ENCODE measurements at regions not wholly inside any gene's neighbourhood (a gene's known extent, or its start where the extent isn't known, plus 50 kb on each side); places are given as distances from the start of the nearest gene placed in this dataset.

- no peak for TF ChIP-seq NR0B2 (CRISPR knock-in tag; IDR thresholded peaks at IDR 0.05)
- no peak for TF ChIP-seq ZNF597 (CRISPR knock-in tag; IDR thresholded peaks at IDR 0.05)
- TF ChIP-seq RBFOX2 (IDR thresholded peaks at IDR 0.05; ENCODE audit: low read depth, low read length) = no peak; the same call in 1 of the 2 replicates
- no peak; the same call in 1 of the 2 replicates for TF ChIP-seq MYC (CRISPR knock-in tag; IDR thresholded peaks at IDR 0.05; ENCODE audit: borderline replicate concordance)
- peak; percentile 70; the same call in 1 of the 2 replicates for TF ChIP-seq BRD4 (CRISPR knock-in tag; IDR thresholded peaks at IDR 0.05)
- TF ChIP-seq EHMT2 (IDR thresholded peaks at IDR 0.05; ENCODE audit: borderline replicate concordance, low read depth, low read length) = peak; percentile 82; the same call in 1 of the 2 replicates
- no peak for TF ChIP-seq THAP7 (CRISPR knock-in tag; IDR thresholded peaks at IDR 0.05)
- TF ChIP-seq ZNF800 (CRISPR knock-in tag; IDR thresholded peaks at IDR 0.05) = peak; percentile 24
- TF ChIP-seq KLF11 (CRISPR knock-in tag; IDR thresholded peaks at IDR 0.05) = no peak
- no peak for TF ChIP-seq PHF8 (CRISPR knock-in tag; IDR thresholded peaks at IDR 0.05)
- TF ChIP-seq ZNF7 (CRISPR knock-in tag; IDR thresholded peaks at IDR 0.05) = no peak
- no peak for TF ChIP-seq ZNF883 (CRISPR knock-in tag; IDR thresholded peaks at IDR 0.05; ENCODE audit: not compliant biosample characterization)
- TF ChIP-seq NCOR1 (IDR thresholded peaks at IDR 0.05; ENCODE audit: borderline replicate concordance, low read length) = peak; percentile 49; the same call in 1 of the 2 replicates
- TF ChIP-seq ZFP41 (CRISPR knock-in tag; IDR thresholded peaks at IDR 0.05; ENCODE audit: borderline replicate concordance) = no peak
- TF ChIP-seq HOXD1 (CRISPR knock-in tag; IDR thresholded peaks at IDR 0.05) = 0 out of 2 replicates have a peak, but pooled peaks have one; percentile 37
- peak; percentile 79 for TF ChIP-seq CREB1 (IDR thresholded peaks at IDR 0.05)
- TF ChIP-seq CREB1 (CRISPR knock-in tag; IDR thresholded peaks at IDR 0.05) = peak; percentile 76
- TF ChIP-seq ZSCAN31 (CRISPR knock-in tag; IDR thresholded peaks at IDR 0.05; ENCODE audit: low read depth) = 0 out of 2 replicates have a peak, but pooled peaks have one; percentile 44
- TF ChIP-seq ZNF569 (CRISPR knock-in tag; IDR thresholded peaks at IDR 0.05; ENCODE audit: borderline replicate concordance) = no peak
- TF ChIP-seq TEAD3 (CRISPR knock-in tag; optimal IDR thresholded peaks at IDR 0.05; ENCODE audit: borderline replicate concordance) = peak; percentile 65
- no peak for TF ChIP-seq ZNF713 (CRISPR knock-in tag; IDR thresholded peaks at IDR 0.05)
- TF ChIP-seq ZSCAN22 (CRISPR knock-in tag; IDR thresholded peaks at IDR 0.05) = no peak
- TF ChIP-seq POLR2AphosphoS2 (IDR thresholded peaks at IDR 0.05; ENCODE audit: low read depth, low read length) = no peak
- TF ChIP-seq ZNF768 (CRISPR knock-in tag; IDR thresholded peaks at IDR 0.05) = no peak
These were observed 67.7 kb upstream of the RAB4A start (continued) for GRCh38 chr1:229203030-229203751.

Measured in HepG2 (cell line).